OCI-M1 (cell line): ENCODE measurements at regions not wholly inside any gene's neighbourhood (a gene's known extent, or its start where the extent isn't known, plus 50 kb on each side); places are given as distances from the start of the nearest gene placed in this dataset.

Source experiments
- DNase-seq: peaks from one replicate; lab custom pipeline; 2025; lab: John Stamatoyannopoulos, UW

DNA sequence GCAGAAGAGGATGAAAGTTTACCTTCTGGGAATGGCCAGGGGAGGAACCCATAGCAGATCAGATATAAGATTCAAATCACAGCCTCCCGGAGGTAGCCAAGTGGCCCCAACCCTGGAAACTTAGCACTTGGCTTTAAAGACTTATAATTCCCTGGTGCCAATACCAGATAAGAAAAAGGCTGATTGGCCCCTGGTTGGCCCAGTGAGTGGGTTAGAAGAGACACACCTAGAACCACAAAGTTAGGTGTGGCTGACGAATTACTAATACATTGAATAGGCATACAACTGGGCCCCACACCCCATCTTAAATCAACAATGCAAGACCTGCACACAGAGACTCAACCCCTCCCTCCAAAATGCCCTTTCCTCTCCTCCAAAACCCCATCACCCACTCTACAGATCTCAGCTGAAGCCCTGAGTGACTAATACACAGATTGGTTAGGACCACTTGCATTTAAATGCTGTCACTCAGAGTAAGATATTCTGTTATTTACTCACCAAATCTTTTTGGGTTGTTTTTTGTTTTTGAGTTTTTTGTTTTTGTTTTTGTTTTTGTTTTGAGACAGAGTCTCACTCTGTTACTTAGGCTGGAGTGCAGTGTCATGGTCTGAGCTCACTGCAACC lies 315.4 kb upstream of the JARID2 start:
- no peak for DNase-seq

DNA sequence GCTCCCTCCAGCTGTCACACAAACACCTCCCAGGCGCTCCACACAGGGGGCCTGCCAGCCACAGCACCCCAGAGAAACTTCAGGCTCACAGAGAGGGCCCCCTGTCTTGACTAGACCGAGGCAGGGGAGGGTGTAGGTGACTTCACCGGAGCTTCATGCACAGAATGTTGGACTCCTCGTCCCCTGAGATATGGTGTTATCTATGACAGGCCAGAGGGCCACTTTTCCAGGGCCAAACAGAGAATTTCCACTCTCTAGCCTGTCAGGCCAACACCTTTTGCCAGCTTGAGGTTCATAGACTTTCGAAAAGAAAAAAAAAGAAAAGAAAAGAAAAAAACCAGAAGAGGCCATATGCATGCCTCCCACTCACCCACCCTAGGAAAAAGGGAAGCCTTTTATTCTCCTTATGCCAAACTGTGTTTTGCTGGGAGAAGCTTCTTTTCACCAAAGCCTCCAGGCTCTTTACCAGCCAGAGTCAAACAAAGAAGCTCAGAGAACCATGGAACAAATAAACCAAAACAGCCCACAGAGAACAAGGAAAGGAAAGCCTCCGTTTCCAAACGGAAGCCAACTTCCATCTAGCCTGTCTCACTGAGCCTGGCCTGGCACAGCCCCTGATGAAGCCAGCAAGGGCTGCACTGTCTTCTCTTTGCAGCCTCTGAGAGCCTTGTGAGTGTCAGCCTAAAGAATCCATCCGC lies 313.2 kb upstream of the JARID2 start:
- peak; percentile 83 for DNase-seq

DNA sequence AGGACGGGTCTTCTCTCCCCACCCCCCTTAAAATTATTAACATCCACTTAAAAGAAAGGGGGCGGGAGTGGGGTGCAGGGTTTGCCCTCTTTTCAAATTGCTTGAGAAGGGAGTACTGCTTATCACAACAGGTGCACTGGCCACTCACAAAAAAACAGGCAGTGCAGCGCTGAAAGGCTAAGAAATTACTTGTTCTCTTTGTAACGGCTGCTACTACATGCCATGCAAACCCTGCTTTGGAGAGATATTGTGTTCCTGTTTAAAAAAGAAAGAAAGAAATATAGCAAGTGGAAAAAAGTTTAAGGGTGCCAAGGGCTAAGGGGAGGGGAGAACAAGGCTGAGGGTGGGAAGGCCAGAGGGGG lies 312.7 kb upstream of the JARID2 start:
- no peak for DNase-seq

DNA sequence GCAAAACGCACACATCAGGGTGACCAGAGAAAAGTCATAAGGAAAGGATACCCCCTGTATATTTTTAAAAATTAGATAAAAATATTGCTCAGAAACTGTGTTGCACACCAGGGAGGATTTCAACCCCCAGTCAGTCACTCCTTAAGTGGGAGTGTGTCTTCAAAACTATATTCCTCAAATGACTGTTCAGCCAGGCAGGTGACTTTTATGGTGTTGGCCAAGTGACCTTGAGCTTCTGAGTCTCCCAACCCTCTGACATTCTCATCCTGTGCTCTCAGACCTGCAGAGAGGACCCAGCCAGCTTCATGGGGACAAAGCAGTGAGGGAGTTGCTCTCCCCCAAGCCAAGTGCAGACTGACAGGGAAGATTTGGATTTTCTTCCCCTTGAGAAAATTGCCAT lies 311.9 kb upstream of the JARID2 start:
- DNase-seq, result no peak

DNA sequence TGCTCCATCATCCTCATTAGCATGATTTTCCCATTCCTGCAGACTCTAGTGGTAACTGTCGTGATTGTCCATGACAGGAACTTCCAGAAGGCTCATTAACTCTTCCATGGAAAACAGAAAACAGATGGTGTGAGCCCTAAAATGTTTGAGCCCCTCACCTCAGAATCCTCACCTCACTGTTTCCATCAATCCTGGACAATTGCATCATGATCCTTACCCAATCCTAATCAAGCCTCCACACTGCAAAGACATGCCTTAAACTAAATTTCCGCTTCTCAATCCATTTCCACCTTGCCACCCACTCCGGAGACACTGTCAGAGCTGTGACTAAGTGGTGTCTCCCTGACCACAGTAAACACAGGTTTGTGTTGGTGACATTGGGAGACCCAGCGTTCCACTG lies 311.0 kb upstream of the JARID2 start:
- no peak for DNase-seq

DNA sequence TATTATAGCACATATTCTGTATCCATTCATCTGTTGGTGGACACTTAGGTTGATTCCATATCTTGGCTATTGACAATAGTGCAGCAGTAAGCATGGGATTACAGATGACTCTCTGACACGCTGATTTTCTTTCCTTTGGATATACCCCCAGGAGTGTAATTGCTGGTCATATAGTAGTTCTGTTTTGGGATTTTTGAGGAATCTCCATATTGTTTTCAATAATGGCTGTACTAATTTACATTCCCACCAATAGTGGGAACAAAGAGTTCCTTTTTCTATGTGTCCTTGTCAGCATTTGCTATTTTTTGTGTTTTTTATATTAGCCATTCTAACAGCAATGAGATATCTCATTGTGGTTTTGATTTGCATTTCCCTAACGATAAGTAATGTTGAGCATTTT lies 309.0 kb upstream of the JARID2 start:
- DNase-seq, result no peak

DNA sequence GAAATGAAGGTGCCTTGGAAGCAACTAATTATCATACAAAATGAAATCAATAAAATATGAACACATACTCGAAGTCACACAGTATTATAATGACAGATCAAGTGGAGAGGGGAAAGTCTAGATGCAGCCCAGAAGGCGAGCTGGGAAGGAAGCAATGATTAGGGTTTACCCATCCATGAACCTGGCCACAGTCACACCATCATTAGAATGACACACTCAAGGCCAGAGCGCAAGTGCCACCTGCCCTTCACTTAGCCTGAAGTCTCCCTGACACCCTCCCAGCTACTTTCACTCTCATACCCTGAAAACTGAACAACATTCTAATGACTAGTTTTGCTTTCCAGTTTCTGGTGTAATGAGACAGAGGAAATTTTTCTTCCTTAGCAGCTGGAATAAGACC lies 302.8 kb upstream of the JARID2 start:
- DNase-seq, result no peak

DNA sequence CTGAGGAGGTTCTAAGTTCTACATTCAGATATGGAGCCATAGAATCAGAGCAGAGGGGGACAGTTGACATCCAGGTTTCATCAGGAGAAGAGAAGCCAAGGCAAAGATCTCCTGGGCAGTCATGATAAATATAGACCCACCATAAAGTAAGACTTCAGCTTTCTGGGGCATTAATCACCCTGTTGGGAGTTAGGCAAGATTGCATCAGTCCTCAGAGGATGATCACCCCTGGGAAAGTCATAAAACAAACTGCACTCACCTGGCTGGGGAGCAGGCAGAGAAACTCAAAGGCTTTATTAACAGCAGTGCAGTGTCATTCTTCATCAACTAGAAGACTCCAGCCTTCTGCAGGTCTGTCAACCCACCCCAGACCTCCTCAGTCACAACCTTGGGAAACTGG lies 301.3 kb upstream of the JARID2 start:
- DNase-seq, result no peak

DNA sequence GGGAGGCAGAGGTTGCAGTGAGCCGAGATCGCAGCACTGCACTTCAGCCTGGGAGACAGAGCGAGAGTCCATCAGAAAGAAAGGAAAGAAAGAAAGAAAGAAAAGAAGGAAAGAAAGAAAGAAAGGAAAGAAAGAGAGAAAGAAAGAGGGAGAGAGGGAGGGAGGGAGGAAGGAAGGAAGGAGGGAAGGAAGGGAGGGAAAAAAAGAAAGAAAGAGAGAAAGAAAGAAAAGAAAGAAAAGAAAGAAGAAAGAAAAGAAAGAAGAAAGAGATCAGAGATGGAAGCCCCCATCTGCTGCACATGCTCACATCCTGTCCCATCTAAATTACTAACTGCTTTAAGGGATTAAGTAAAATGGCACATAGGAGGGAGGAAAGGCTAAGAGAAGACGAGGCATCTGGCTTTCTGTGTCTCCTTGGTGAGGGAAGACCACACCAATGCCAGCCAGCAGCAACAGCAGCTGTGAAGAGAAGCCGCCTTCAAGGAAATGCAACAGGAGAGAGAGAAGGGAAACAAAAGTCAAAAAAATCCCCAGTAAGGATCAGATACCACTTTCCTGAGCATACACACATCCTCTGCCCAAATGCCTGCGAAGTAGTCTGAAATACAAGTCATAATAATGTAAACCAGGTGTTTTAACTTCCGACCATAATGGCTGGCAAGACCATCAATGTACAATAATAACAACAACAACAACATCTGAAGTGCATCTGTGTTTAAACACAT lies 300.2 kb upstream of the JARID2 start:
- no peak for DNase-seq

DNA sequence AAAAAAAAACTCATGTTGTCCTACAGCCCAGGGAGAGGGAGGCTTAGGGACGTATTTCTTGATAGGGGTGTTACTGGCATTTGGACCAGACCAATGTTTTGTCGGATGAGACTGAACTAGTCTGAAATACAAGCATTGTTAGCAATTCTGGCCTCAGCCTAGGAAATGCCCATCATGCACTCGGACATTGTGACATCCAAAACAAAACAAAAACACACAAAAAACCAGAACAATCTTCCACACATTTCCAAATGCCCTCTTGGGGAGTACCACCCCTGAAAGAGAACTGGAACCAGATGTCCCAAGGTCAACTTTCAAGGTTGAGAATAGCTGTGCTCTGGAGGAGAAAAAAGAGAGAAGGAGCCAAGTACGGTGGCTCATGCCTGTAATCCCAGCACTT lies 299.1 kb upstream of the JARID2 start:
- no peak for DNase-seq

DNA sequence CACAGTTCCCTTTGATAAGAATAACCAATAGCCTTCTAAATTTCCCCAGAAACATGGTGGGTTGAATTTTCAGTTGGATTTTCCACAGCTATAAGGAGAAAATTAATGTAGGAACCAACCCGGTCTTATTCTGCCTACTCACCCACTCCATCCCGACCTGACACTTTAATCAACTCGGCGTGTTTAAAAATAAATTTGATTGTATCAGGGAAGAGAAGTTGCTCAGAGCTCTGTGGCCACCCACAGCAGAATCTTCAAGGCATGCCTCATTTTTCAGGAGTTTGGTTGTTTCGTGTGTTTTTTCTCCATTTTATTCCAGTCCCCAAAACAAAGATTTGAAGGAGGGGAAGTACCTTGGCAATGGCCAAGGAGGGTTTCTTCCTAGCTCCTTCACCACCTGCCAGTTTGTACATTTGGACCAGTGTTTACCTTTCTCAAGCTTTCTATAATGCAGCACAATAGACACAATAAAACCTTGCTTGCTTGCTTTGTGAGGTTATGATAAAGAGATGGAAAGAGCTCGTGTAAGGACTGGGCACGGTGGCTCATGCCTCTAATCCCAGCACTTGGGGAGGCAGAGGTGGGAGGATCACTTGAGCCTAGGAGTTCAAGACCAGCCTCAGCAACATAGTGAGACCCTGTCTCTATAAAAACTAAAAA lies 297.2 kb upstream of the JARID2 start:
- no peak for DNase-seq

DNA sequence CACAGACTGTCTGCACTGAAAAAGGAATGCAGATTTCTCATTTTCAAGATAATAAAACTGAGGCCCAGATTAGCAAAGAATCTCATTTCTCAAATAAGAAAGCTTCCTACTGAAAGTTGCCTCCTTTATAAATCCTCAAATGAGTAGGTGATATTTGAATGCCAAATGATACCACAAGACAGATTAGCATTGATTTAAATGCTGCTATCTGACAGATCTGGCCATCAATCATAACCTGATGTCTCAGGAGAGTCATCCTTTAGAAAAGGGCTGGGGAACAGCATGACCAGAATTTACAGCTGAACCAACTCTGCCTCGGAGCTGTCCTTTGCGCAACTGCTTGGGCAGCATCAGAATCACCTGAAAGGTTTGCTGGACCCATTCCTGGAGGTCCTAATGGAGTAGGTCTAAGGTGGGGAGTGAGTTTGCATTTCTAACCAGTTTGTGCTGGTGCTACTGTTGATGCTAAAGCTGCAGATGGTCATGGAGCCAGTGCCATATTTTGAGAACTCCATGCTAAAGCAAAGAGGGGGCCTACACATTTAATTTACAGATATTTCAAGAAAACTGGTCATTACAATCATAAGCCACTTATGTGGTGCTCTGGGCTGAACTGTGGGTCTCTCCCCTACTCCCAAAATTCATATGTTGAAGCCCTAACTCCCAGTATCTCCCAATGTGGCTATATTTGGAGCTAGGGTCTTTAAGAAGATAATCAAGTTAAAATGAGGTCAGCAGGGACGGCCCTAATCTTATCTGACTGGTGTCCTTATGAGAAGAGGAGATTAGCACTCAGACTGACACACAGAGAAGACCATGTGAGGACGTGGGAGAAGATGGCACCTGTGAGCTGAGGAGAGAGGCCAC lies 295.5 kb upstream of the JARID2 start:
- DNase-seq, result peak; percentile 55

DNA sequence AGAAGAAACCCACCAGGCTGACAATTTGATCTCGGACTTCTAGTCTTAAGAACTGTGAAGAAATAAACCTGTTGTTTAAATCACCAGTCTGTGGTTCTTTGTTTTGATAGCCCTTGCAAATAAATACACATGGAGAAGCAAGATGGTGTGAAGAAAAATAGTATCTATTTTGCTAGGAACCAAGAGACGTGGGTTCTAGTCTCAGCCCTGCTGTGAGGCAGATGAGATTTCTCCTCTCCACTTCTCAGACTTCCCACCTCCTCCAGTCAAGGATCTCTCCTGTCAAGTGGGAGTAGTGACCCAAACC lies 294.9 kb upstream of the JARID2 start:
- DNase-seq, result no peak

DNA sequence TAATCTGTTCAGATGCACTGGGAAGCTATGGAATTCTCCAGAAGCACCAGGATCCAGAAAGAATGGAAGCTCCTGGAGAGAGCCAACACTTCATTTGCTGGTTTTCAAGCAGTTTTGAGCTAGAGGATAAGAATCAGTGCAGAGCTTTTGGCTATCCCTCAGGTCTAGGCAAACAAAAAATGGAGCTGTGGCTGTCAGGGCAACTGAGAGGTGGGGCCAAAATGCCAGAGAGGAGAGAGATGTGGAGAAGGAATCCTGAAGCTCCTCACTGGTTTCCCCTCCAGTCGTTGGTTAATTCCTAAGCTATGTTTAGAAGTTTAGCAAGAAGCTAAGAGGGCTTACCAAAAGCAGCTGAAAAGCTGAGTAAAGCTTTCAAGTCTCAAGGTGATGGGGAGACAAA lies 294.2 kb upstream of the JARID2 start:
- DNase-seq, result peak; percentile 17

DNA sequence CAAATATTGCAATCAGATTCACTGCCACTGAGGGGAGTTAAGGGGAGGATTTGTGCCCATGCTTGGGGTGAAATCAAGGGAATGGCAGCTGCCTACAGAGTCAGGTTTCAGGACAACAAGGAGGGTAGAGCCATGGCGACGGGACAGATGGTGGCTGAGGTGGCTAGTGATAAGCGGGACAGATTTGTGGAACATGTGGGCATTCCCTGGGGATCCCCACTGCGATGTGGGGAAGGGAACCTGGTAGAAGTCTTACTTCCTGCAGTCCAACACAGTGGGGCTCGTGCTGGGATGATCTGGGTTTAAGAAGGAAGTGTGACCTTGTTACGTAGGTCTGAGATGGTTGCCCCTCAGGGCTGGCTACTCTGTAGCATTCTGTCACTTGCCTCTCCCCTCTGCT lies 292.0 kb upstream of the JARID2 start:
- no peak for DNase-seq

DNA sequence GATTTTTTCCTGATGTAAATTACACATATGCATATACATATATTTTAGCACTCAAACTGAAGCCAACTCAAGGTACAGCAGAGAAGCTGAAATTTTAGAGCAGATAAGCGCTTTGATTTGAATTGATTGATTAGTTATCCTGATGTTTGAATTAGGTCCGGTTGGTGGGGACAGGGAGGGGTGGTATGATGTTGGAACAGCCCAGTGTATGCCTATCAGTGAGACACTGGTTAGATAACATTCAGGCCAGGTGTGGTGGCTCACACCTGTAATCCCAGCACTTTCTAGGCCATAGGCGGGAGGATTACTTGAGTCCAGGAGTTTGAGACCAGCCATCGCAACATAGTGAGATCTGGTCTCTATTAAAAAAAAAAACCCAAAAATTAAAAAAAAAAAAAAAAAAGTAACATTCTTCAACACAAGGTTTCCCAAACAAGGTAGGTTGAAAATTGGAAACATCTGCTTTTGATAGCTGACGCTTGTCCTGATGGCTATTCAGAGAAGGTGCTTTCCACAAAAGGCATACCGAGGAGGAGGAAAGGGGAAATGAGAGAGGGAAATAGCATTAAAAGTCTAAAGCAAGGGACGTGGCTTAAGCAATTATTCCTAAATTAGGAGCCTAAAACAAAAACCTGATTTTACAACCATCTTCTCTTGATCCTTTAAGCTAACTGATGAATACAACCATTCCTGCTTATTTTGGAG lies 288.4 kb upstream of the JARID2 start:
- no peak for DNase-seq

DNA sequence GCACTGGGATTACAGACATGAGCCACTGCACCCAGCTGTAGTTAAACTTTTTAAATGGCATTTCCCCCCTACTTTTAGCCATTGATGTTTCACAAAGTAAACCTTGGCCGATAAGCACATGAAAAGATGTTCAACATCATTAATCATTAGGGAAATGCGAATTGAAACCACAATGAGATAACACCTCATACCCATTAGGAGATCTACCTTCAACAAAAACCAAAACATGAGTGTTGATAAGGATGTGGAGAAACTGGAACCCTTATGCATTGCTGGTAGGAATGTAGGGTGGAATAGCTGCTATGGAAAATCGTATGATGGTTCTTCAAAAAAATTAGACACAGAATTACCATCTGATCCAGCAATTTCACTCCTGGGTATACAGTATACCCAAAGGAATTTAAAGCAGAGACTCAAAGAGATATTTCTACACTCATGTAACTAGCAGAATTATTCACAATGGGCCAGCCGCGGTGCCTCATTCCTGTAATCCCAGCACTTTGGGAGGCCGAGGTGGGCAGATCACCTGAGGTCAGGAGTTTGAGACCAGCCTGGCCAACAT lies 286.5 kb upstream of the JARID2 start:
- no peak for DNase-seq

DNA sequence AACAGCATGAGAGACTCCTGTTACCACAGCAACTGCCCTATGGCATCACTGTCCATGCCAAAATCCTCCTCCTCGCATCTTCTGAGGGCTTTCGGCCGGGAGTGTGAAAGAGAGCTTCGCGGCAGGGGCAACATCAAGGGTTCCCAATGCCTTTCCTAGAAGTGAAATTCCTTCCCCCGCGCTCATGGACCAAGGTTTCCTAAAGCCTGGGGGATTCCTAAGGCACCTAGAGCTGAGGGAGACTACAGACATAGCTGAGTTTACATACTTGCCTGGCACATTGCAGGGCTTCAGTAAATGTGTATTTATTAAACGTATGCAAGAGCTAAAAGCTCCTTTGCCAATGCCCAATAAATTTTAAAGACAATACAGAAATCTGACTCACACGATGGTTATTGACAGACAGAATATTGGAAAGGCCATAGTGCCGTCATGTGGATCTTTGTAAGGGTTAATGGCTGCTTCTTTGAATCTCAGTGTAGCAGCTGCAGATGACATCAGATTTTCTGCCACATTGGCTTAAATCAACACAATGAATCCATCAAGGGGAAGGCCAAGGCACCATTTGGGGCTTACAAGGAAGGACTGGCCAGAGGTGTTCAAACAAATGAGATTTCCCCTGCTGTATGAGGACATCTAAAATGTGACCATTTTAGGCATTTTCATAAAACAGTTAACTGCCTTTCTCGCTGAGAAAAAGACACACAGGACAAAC lies 281.2 kb upstream of the JARID2 start:
- DNase-seq, result no peak

DNA sequence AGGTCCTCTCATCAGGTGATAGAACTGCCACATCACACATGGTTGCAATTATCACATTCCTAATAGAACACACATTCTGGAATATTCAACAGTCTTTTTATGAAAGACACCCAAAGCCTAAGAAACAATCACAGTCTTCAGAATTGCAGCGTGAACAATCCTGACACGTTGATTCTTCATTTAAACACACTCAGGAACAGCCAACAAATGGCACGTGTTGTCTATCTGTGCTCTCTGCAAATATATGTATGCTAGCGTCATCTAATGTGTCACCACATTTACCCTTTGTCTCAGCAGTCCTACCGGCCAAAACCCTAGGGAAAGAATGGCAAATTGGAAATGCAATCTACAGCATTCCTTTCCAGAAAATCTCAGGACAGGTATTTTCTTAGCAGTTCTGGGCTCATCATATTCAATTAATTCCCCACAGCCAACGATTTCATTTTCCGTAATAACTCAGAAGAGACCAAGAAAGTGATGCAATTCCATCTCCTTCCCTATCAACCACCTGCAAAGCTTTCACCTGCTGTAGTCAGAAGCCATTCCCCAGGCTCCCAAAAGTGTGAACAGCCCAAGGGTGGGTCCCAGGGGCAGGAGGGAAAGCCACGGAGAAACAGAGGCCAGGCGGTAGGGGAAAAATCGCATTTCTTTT lies 280.3 kb upstream of the JARID2 start:
- no peak for DNase-seq
